GM12878 (cell line): ENCODE measurements at regions not wholly inside any gene's neighbourhood (a gene's known extent, or its start where the extent isn't known, plus 50 kb on each side); places are given as distances from the start of the nearest gene placed in this dataset.

Source experiments
- CEBPB ChIP-seq, 2 experiments: fragments of 150-350 bp in 1 of 2; IDR thresholded peaks; 2 replicates each; pipeline ENCODE4 v1.6.1; 2012 to 2014; ENCODE audit warnings: low read depth in 2 of 2, low read length in 2 of 2, borderline replicate concordance in 1 of 2, inconsistent platforms in 1 of 2
- CHD4 ChIP-seq: fragments of 200-600 bp; sonication (generic); IDR thresholded peaks from 2 replicates; pipeline ENCODE4 v1.6.1; 2016; ENCODE audit warnings: mild to moderate bottlenecking
- GATAD2B ChIP-seq: fragments of 450-650 bp; conservative IDR thresholded peaks from 2 replicates; pipeline ENCODE4 v1.6.1; 2017; ENCODE audit warnings: low read depth, mild to moderate bottlenecking, moderate library complexity
- HCFC1 ChIP-seq: fragments of 150-350 bp; IDR thresholded peaks from 2 replicates; pipeline ENCODE4 v1.6.1; 2014; ENCODE audit warnings: low read length
- HDGF ChIP-seq: fragments of 450-650 bp; IDR thresholded peaks from 2 replicates; pipeline ENCODE4 v1.6.1; 2016; ENCODE audit warnings: antibody characterized with exemption
- JUND ChIP-seq: IDR thresholded peaks from 2 replicates; pipeline ENCODE4 v1.6.1; 2012; ENCODE audit warnings: low read depth, mild to moderate bottlenecking, low read length, improper control_type of control experiment, moderate library complexity
- MYC ChIP-seq: IDR thresholded peaks from 2 replicates; pipeline ENCODE4 v1.6.1; 2011; ENCODE audit warnings: mild to moderate bottlenecking, low read length, moderate library complexity, inconsistent platforms; ENCODE audit not compliant: insufficient read depth, insufficient replicate concordance, insufficient read length, severe bottlenecking
- NFYB ChIP-seq: IDR thresholded peaks from 2 replicates; pipeline ENCODE4 v1.6.1; 2011; ENCODE audit warnings: low read depth, mild to moderate bottlenecking, low read length, improper control_type of control experiment, moderate library complexity; ENCODE audit not compliant: insufficient read depth
- PML ChIP-seq: IDR thresholded peaks from 2 replicates; pipeline ENCODE4 v1.6.1; 2012; ENCODE audit warnings: low read length, inconsistent platforms
- POLR2AphosphoS5 ChIP-seq: IDR thresholded peaks from 2 replicates; pipeline ENCODE4 v1.6.1; 2011; ENCODE audit warnings: mild to moderate bottlenecking, low read length, inconsistent platforms
- RCOR1 ChIP-seq: conservative IDR thresholded peaks from 2 replicates; pipeline ENCODE4 v1.6.1; 2012; ENCODE audit warnings: low read depth, low read length, improper control_type of control experiment
- TAF1 ChIP-seq: IDR thresholded peaks from 2 replicates; pipeline ENCODE4 v1.6.1; 2011; ENCODE audit warnings: mild to moderate bottlenecking, low read depth, low read length, borderline replicate concordance
- ZZZ3 ChIP-seq: IDR thresholded peaks from 2 replicates; pipeline ENCODE4 v1.6.1; 2011; ENCODE audit warnings: low read depth; ENCODE audit not compliant: control insufficient read depth, insufficient read length

DNA sequence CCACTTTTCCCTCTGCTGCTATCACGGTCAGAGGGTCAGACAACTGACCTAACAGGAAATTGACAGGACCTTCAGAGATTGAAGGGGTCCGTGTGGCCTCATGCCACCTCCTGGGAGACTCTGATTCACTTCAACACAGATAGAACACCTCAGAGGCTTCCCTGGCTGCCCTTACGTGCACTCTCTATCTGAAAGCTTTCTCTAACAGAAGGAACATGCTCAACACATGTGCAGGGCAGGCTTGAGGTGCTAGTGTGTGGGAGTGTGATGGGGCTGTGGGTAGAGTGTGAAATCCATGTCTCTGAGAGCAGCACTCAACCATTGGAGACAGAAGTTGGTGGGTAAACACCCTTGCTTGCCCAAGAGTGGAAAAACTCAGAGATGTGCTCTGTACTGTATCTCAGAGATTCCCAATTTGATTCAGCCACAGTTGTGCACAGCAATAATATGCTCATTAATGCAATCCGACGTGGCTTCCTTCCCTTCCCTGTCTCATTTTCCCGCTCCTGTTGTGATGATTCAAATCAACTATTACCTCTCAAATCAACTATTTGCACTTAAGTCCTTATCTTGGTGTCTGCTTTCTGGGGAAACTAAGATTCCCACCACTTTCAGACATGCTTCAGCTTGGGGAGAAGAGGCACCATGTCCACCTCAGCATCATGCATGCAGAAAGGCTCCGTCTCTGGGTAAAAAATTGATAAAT, 62.0 kb upstream of the MAGEB2 start:
- TF ChIP-seq CEBPB (IDR thresholded peaks at IDR 0.05; ENCODE audit: borderline replicate concordance in 1 of 2, low read depth in 2 of 2, low read length in 2 of 2) (no peak), GATAD2B (no peak), JUND (no peak), ZZZ3 (no peak), POLR2AphosphoS5 (no peak), HCFC1 (no peak), CHD4 (no peak), RCOR1 (no peak), NFYB (no peak), HDGF (no peak), TAF1 (no peak), PML (no peak), MYC (no peak)
